Tibial artery (tissue), 4 donors: ENCODE measurements at regions not wholly inside any gene's neighbourhood (a gene's known extent, or its start where the extent isn't known, plus 50 kb on each side); places are given as distances from the start of the nearest gene placed in this dataset.

ENCODE experiments used
- DNase-seq, 2 donors: peaks; one replicate each; pipeline ENCODE4 v3.0.0-alpha.2; 2019
- H3K27ac ChIP-seq, 2 donors: fragments of 200-600 bp; sonication (generic) in 1 of 2; 1 replicate in 1 of 2; 2 replicates in 1 of 2; pipeline ENCODE4 v1.5.1; 2018 to 2019; ENCODE audit warnings: mild to moderate bottlenecking in 1 of 2
- H3K27me3 ChIP-seq, 2 donors: fragments of 200-600 bp; sonication (generic) in 1 of 2; one replicate each; pipeline versions ENCODE4 v1.5.1 to v1.6.0; 2016 to 2019
- H3K36me3 ChIP-seq, 3 donors: fragments of 200-600 bp; sonication (generic) in 2 of 3; one replicate each; pipeline ENCODE4 v1.5.1; 2016 to 2019; ENCODE audit warnings: mild to moderate bottlenecking in 2 of 3
- H3K4me1 ChIP-seq, 4 donors: fragments of 200-600 bp; sonication (generic) in 2 of 4; 1 replicate in 3 of 4; 2 replicates in 1 of 4; pipeline ENCODE4 v1.5.1; 2016 to 2019
- H3K4me3 ChIP-seq, 2 donors: fragments of 200-600 bp; sonication (generic) in 1 of 2; 1 replicate in 1 of 2; 2 replicates in 1 of 2; pipeline ENCODE4 v1.5.1; 2018 to 2019; ENCODE audit warnings: mild to moderate bottlenecking in 2 of 2
- H3K9me3 ChIP-seq, 3 donors: fragments of 200-600 bp; sonication (generic) in 1 of 3; one replicate each; pipeline ENCODE4 v1.5.1; 2016 to 2019
- intact Hi-C: fragments of 100-400 bp; cut with DNase I; formaldehyde crosslinking; loops from one replicate; pipeline ENCODE4 v1.15.0; 2023; ENCODE audit warnings: low total_unique reads
- TF ChIP-seq, protein P1 (sequence below), 2 experiments: fragments of 200-600 bp in 1 of 2; fragments of 450-650 bp in 1 of 2; IDR thresholded peaks; one replicate each; pipeline ENCODE4 v1.5.1; 2017 to 2019; ENCODE audit warnings: antibody characterized with exemption in 2 of 2, mild to moderate bottlenecking in 1 of 2, moderate library complexity in 1 of 2

DNA sequence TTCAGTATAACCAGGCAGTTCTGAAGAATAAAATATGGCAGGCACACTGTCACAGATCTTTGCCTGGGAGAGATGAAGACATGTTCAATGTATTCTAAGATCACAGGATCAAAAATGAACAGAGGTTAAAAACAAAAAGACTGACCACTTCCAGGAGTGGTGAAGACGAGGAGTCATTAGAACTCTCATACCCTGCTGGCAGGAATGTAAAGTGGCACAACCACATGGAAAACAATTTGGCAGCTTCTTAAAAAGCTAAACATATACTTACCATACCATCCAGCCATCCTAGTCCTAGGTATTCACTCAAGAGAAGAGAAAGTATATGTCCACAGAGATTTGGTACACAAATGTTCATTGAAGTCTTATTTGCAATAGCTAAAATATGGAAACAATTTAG lies 406.3 kb downstream of the NPIPA8 start:
- Histone ChIP-seq H3K27ac (no peak overlapping the region), H3K4me1 (no peaks in the 10 kb centered on the region), H3K9me3 (no peaks in the 10 kb centered on the region), H3K27me3 (no peaks in the 10 kb centered on the region), H3K36me3 (no peaks in the 10 kb centered on the region), H3K4me3 (no peak overlapping the region)
- intact Hi-C loops: no loop called here
- DNase-seq: no peak
- TF ChIP-seq, protein P1, sequence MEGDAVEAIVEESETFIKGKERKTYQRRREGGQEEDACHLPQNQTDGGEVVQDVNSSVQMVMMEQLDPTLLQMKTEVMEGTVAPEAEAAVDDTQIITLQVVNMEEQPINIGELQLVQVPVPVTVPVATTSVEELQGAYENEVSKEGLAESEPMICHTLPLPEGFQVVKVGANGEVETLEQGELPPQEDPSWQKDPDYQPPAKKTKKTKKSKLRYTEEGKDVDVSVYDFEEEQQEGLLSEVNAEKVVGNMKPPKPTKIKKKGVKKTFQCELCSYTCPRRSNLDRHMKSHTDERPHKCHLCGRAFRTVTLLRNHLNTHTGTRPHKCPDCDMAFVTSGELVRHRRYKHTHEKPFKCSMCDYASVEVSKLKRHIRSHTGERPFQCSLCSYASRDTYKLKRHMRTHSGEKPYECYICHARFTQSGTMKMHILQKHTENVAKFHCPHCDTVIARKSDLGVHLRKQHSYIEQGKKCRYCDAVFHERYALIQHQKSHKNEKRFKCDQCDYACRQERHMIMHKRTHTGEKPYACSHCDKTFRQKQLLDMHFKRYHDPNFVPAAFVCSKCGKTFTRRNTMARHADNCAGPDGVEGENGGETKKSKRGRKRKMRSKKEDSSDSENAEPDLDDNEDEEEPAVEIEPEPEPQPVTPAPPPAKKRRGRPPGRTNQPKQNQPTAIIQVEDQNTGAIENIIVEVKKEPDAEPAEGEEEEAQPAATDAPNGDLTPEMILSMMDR (IDR thresholded peaks at IDR 0.05): no peak

DNA sequence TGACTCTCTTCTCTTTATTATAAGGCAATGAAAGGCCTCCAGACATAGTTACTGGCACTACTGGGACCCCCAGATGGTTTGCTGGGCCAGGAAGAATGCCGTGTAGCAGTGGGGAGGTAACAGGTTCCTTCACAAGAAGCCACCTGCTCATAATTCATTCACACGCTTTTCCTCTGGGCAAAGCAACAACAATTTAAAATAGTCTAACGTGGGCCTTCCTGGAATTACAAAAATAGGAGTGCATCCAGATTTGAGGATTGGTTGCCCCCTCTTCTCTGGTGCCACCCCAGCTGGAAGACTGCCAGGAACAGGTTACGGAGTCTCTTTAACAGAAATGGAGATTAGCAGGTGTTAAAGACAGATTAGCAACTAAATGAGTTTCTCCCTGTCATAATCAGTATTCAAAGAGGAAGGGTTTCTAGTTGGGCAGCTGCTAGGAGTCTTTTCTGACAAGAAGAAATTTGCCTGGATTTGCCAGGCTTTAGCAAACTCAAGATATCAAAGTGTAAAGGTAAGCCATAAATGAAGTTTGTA lies 409.6 kb downstream of the NPIPA8 start:
- Histone ChIP-seq H3K27ac (no peak overlapping the region), H3K9me3 (peaks cover 0 to 7% (median 0%) of the 10 kb centered on the region in 3 donors), H3K4me1 (no peaks in the 10 kb centered on the region), H3K4me3 (no peak overlapping the region), H3K36me3 (no peaks in the 10 kb centered on the region), H3K27me3 (no peaks in the 10 kb centered on the region)
- TF ChIP-seq, protein P1 (IDR thresholded peaks at IDR 0.05): no peak
- intact Hi-C loops: no loop called here
- DNase-seq: no peak

DNA sequence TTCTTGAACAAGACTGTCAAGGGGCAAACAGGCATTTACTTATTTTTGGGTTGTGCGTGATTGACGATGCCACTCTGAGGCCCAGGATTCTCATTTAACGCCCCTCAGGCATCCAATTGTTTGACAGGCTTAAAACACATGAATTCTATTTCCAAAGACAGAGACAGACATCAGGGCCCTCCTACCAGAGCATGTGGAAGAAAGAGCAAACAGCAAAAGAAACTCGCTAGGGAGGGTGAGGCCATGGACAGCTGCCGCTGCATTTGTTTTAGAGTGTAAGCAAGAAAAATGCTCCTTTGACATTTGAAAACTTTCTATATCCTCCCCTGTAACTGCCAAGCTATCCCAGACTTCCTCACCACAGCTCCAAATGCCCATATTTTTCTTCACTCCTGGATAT lies 410.1 kb downstream of the NPIPA8 start:
- no peaks in the 10 kb centered on the region for H3K27me3 ChIP-seq

DNA sequence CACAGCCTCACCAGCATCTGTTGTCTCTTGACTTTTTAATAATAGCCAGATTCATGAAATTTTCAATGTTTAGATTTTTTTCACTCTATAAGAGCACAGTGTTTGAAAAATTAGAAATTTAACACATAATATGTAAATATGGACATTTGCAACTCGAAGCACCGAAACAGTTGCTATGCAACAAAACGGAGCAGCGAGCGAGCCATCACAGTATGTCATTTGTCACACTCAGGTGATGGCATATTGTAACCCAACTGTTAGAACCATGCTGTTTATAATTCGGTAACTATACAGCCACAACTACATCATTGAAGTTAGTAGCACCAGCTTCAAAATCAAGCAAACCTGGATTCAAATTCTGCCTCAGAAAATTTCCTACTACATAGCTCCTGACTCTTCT lies 410.8 kb downstream of the NPIPA8 start:
- no peaks in the 10 kb centered on the region for H3K27me3 ChIP-seq
- intact Hi-C loops: no loop called here
- no peak overlapping the region for H3K27ac ChIP-seq
- H3K4me3 ChIP-seq: no peak overlapping the region
- H3K36me3 ChIP-seq: no peaks in the 10 kb centered on the region
- no peak for DNase-seq
- peaks cover 0 to 7% (median 0%) of the 10 kb centered on the region in 3 donors for H3K9me3 ChIP-seq
- TF ChIP-seq, protein P1 (IDR thresholded peaks at IDR 0.05): no peak
- H3K4me1 ChIP-seq: no peaks in the 10 kb centered on the region

More for the DNA sequence above, 410.1 kb downstream of the NPIPA8 start:
- no peaks in the 10 kb centered on the region for H3K4me1 ChIP-seq
- peaks cover 0 to 7% (median 0%) of the 10 kb centered on the region in 3 donors for H3K9me3 ChIP-seq
- TF ChIP-seq, protein P1 (IDR thresholded peaks at IDR 0.05): no peak
- H3K4me3 ChIP-seq: no peak overlapping the region
- H3K36me3 ChIP-seq: no peaks in the 10 kb centered on the region
- H3K27ac ChIP-seq: no peak overlapping the region
- no peak for DNase-seq
- intact Hi-C loops: no loop called here

DNA sequence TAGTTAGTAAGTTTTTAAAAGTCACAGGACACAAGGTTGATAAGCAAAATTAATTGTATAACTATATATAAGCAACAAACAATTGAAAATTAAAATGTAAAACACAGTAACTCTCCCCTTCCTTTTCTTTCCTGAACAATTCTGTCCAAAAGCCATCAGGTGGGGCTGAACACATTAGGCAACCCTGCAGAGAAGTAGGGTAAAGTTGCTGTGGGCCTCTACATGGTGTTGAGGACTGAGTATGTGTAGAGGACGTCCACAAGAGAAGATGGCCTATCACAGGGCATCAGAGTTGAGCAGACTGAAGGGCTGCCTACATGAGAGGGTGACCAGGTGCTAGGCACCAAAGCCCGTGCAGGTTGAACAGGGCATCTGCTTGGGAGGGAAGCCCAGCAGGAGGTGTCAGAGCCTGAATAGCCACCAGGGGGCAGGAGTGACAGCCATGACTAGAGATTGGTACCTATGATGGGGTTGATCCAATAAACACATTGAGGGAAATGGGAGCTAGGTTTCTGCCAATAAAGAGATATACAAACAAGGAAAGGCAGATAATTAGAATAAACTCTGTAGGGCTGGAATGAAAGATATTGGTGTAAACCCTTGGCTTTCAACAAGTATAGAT lies 415.1 kb downstream of the NPIPA8 start:
- H3K36me3 ChIP-seq: no peaks in the 10 kb centered on the region
- peaks cover 0 to 17% (median 7%) of the 10 kb centered on the region in 3 donors for H3K9me3 ChIP-seq
- no peak for DNase-seq
- no peaks in the 10 kb centered on the region for H3K4me1 ChIP-seq
- no peak overlapping the region for H3K27ac ChIP-seq
- H3K4me3 ChIP-seq: no peak overlapping the region
- no peaks in the 10 kb centered on the region for H3K27me3 ChIP-seq
- intact Hi-C loops: no loop called here
- TF ChIP-seq, protein P1 (IDR thresholded peaks at IDR 0.05): no peak
